Activated T-helper 2 cell treated with anti-CD3 and anti-CD28 coated beads, Interferon-gamma antibody, Interleukin-2, Interleukin-4, amounts not matched to agents 10 μg/mL and 5 μg/mL and 100 μg/mL, durations not matched to agents 14 hours and 24 hours and 36 hours (primary cell): ENCODE measurements at regions not wholly inside any gene's neighbourhood (a gene's known extent, or its start where the extent isn't known, plus 50 kb on each side); places are given as distances from the start of the nearest gene placed in this dataset.

Experiments used
- DNase-seq: peaks from one replicate; pipeline ENCODE4 v3.0.0; 2021; ENCODE audit warnings: low spot score
- H3K27ac Mint-ChIP-seq: one replicate; pipeline ENCODE4 v1.8.0; 2021; ENCODE audit warnings: mixed read lengths
- H3K27me3 Mint-ChIP-seq: one replicate; pipeline ENCODE4 v1.8.0; 2021; ENCODE audit warnings: low read depth, mixed read lengths
- H3K36me3 Mint-ChIP-seq: one replicate; pipeline ENCODE4 v1.8.0; 2021; ENCODE audit warnings: low read depth, mixed read lengths
- H3K4me1 Mint-ChIP-seq: one replicate; pipeline ENCODE4 v1.8.0; 2021; ENCODE audit warnings: low read depth, mixed read lengths
- H3K4me3 Mint-ChIP-seq: one replicate; pipeline ENCODE4 v1.8.0; 2021; ENCODE audit warnings: low read depth, mild to moderate bottlenecking, moderate library complexity, mixed read lengths
- H3K9me3 Mint-ChIP-seq: one replicate; pipeline ENCODE4 v1.8.0; 2021; ENCODE audit warnings: mixed read lengths
- intact Hi-C: fragments of 100-400 bp; cut with micrococcal nuclease; formaldehyde crosslinking; loops from one replicate; pipeline ENCODE4 v1.15.1; 2023

DNA sequence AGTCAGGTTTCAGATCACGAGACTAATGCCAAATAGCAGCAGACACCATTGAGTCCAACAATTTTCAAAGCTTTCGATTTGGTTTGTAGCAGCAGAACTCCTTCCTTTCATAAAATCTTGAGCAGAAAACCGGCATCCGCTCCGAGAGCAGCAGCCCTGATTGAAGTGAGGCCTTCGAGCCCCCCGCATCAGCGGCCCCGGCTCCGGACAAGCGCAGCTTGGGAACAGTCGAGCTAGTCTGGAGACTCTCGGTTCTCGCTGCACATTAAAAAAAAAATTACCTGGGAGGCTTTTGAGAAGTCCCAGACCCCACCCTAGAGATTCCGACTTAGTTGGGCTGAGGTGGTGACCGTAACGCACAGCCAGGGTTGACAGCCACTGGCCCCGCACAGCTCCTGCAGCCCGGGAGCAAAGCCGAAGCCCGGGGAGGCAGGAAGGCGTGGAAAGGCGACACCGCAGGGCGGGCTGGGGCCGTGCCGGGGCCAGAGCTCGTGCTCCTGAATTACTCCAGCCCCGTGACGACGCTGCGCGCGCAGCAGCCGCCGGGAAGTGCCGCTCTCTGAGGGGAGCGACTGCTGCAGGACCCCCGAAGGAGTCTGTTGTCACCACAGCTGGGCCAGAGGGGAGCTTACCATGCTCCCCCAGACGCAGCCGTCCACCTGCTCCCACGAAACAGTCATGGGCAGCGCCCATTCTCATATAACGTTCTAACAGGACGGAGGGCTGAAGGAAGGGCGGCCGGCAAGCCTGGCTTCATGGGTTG, 57.8 kb downstream of the SPATA19 start:
- no peak overlapping the region for H3K4me3 Mint-ChIP-seq
- DNase-seq = no peak
- no peaks in the 10 kb centered on the region for H3K36me3 Mint-ChIP-seq
- H3K27ac Mint-ChIP-seq = no peak overlapping the region
- no peaks in the 10 kb centered on the region for H3K9me3 Mint-ChIP-seq
- intact Hi-C loops = no loop called here
- H3K27me3 Mint-ChIP-seq = peaks cover 29% of the 10 kb centered on the region
- H3K4me1 Mint-ChIP-seq = no peaks in the 10 kb centered on the region

GRCh38 chr11:133785795-133786340, 59.4 kb downstream of the SPATA19 start:
- intact Hi-C loops = no loop called here
- no peak for DNase-seq
- peaks cover 29% of the 10 kb centered on the region for H3K27me3 Mint-ChIP-seq
- no peaks in the 10 kb centered on the region for H3K9me3 Mint-ChIP-seq
- no peak overlapping the region for H3K27ac Mint-ChIP-seq
- no peak overlapping the region for H3K4me3 Mint-ChIP-seq
- H3K36me3 Mint-ChIP-seq = no peaks in the 10 kb centered on the region
- H3K4me1 Mint-ChIP-seq = no peaks in the 10 kb centered on the region

DNA sequence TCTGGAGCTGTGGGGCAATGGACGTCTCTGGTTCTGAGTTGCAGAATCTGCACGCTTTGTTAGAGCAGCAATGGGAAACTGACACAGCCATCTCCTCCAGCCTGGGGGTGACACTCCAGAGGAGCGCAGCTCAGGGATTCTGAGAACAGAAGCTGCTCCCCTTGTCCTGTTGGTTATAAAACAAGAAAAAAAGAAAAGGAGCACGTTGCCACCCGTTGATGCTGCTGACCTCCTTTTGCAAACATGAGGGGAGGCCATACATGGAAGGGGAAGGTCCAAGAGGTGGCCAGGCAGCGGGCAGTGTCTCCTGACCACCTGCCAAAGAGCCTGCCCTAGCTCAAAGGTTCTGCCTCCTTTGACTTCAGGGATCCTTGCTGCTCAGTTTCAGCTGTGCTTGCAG, 61.0 kb downstream of the SPATA19 start:
- no peaks in the 10 kb centered on the region for H3K36me3 Mint-ChIP-seq
- no peaks in the 10 kb centered on the region for H3K4me1 Mint-ChIP-seq
- no peak for DNase-seq
- H3K9me3 Mint-ChIP-seq = no peaks in the 10 kb centered on the region
- no peak overlapping the region for H3K27ac Mint-ChIP-seq
- peaks cover 26% of the 10 kb centered on the region for H3K27me3 Mint-ChIP-seq
- no peak overlapping the region for H3K4me3 Mint-ChIP-seq
- intact Hi-C loops = no loop called here

DNA sequence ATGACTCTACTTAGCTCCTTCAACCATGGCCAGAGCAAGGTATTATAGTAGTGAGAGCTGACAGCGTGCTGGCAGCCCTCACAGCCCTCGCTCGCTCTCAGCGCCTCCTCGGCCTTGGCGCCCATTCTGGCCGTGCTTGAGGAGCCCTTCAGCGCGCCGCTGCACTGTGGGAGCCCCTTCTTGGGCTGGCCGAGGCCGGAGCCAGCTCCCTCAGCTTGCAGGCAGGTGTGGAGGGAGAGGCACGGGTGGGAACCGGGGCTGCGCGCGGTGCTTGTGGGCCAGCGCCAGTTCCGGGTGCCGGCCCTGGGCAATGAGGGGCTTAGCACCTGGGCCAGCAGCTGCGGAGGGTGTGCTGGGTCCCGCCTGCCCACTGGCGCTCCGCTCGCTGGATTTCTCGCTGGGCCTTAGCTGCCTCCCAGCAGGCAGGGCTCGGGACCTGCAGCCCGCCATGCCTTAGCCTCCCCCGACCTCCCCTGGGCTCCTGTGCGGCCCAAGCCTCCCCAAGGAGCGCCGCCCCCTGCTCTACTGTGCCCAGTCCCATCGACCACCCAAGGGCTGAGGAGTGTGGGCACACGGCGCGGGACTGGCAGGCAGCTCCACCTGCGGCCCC, 63.1 kb downstream of the SPATA19 start:
- Mint-ChIP-seq H3K4me3 (no peak overlapping the region), H3K4me1 (no peaks in the 10 kb centered on the region), H3K27ac (no peak overlapping the region), H3K27me3 (peaks cover 10% of the 10 kb centered on the region), H3K36me3 (no peaks in the 10 kb centered on the region), H3K9me3 (no peaks in the 10 kb centered on the region)
- DNase-seq = no peak
- intact Hi-C loops = no loop called here

- Mint-ChIP-seq H3K4me1 (no peaks in the 10 kb centered on the region), H3K27ac (no peak overlapping the region), H3K27me3 (no peaks in the 10 kb centered on the region), H3K9me3 (no peaks in the 10 kb centered on the region), H3K4me3 (no peak overlapping the region), H3K36me3 (no peaks in the 10 kb centered on the region)
- intact Hi-C loops = no loop called here
- no peak for DNase-seq
Observed at GRCh38 chr11:133778161-133778560, 67.2 kb downstream of the SPATA19 start.

- intact Hi-C loops = no loop called here
- Mint-ChIP-seq H3K4me1 (no peaks in the 10 kb centered on the region), H3K4me3 (no peak overlapping the region), H3K27ac (no peak overlapping the region), H3K36me3 (no peaks in the 10 kb centered on the region), H3K9me3 (no peaks in the 10 kb centered on the region), H3K27me3 (no peaks in the 10 kb centered on the region)
- DNase-seq = no peak
Observed at GRCh38 chr11:133776671-133777367, 68.5 kb downstream of the SPATA19 start.

- H3K36me3 Mint-ChIP-seq = no peaks in the 10 kb centered on the region
- no peaks in the 10 kb centered on the region for H3K27me3 Mint-ChIP-seq
- DNase-seq = no peak
- H3K4me3 Mint-ChIP-seq = no peak overlapping the region
- H3K27ac Mint-ChIP-seq = no peak overlapping the region
- intact Hi-C loops = no loop called here
- no peaks in the 10 kb centered on the region for H3K4me1 Mint-ChIP-seq
- peaks cover 4% of the 10 kb centered on the region for H3K9me3 Mint-ChIP-seq
Observed at GRCh38 chr11:133762538-133762937, 82.8 kb downstream of the SPATA19 start.

DNA sequence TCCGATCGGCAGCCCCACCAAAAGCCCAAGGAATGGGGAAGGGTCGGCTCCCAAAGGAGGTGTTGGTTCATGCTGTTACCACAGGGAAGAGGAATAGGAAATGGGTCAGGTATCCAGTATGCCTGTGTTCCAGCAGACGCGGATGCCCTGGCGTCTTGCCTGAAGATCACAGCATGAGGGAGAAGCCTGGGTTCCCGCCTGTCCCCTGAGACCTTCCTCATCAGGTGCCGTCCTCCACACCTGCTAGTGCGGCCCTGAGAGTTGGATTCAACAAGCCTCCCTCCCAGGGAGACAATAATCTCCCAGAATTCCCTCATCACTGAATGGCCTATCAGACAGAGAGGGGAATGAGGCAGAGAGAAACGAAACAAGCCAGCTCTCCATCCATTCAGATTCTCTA, 92.2 kb downstream of the SPATA19 start:
- Mint-ChIP-seq H3K4me3 (no peak overlapping the region), H3K9me3 (no peaks in the 10 kb centered on the region), H3K27ac (no peak overlapping the region), H3K36me3 (no peaks in the 10 kb centered on the region), H3K27me3 (no peaks in the 10 kb centered on the region), H3K4me1 (no peaks in the 10 kb centered on the region)
- intact Hi-C loops = no loop called here
- DNase-seq = no peak

DNA sequence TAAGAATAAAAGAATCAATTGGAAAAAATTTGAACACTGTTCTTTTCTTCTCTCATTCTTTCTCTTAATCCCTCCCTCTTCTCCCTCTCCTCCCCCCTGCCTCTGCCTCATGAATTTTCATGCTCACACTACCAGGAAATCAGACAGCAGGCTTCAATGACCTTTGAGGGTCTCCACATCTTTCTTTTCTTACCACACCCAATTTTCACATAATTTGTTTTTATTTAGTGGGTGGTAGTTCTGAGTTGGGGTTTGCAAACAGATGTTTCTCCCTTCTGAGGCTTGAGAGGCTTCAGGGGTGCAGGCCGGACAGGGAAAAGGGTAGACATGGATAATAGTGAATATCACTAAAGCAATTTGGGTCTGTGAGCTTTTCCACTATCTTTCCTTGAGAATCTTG, 95.5 kb downstream of the SPATA19 start:
- H3K36me3 Mint-ChIP-seq = no peaks in the 10 kb centered on the region
- H3K9me3 Mint-ChIP-seq = no peaks in the 10 kb centered on the region
- H3K27me3 Mint-ChIP-seq = no peaks in the 10 kb centered on the region
- no peak overlapping the region for H3K27ac Mint-ChIP-seq
- H3K4me1 Mint-ChIP-seq = no peaks in the 10 kb centered on the region
- no peak overlapping the region for H3K4me3 Mint-ChIP-seq
- intact Hi-C loops = no loop called here
- no peak for DNase-seq

GRCh38 chr11:133747409-133747808, 97.9 kb downstream of the SPATA19 start:
- no peaks in the 10 kb centered on the region for H3K36me3 Mint-ChIP-seq
- DNase-seq = no peak
- intact Hi-C loops = no loop called here
- H3K4me3 Mint-ChIP-seq = no peak overlapping the region
- no peaks in the 10 kb centered on the region for H3K4me1 Mint-ChIP-seq
- H3K9me3 Mint-ChIP-seq = no peaks in the 10 kb centered on the region
- no peak overlapping the region for H3K27ac Mint-ChIP-seq
- no peaks in the 10 kb centered on the region for H3K27me3 Mint-ChIP-seq

DNA sequence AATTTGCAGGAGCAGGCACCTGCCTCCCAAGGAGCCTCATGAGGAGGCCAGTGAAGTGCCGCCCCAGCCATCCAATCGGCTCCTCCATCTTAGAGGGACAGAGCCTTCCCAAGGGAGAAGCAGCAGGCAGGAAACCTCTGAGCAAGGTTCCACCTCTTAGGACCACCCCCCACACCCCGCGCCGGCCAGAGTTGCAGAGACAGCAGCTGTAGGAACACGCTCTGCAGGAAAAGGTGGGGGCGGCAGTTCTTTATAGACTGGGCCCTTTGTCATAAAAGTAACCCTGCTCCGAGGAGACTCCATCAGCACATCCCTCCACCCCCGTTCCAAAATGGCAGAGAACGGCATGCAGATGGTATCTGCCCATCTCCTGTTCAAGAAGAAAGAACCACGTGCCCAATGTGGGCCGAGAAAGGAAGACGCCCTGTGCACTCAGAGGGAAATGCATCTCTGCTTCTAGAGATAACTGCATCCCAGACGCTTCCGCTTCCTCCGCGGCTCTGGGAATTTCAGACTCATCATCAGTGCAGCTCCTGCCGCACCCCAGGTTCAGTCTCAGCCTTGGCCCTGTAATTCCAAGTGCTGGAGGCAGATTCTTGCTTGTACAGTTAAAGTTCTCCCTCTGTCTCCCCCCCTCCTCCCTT, 98.5 kb downstream of the SPATA19 start:
- no peaks in the 10 kb centered on the region for H3K4me1 Mint-ChIP-seq
- H3K27ac Mint-ChIP-seq = no peak overlapping the region
- H3K4me3 Mint-ChIP-seq = no peak overlapping the region
- H3K27me3 Mint-ChIP-seq = no peaks in the 10 kb centered on the region
- no peaks in the 10 kb centered on the region for H3K9me3 Mint-ChIP-seq
- DNase-seq = no peak
- no peaks in the 10 kb centered on the region for H3K36me3 Mint-ChIP-seq
- intact Hi-C loops = no loop called here

GRCh38 chr11:133745791-133746190, 99.5 kb downstream of the SPATA19 start:
- Mint-ChIP-seq H3K4me3 (no peak overlapping the region), H3K4me1 (no peaks in the 10 kb centered on the region), H3K27ac (no peak overlapping the region), H3K27me3 (no peaks in the 10 kb centered on the region), H3K36me3 (no peaks in the 10 kb centered on the region), H3K9me3 (no peaks in the 10 kb centered on the region)
- intact Hi-C loops = no loop called here
- DNase-seq = no peak

GRCh38 chr11:133742353-133742752, 103.0 kb downstream of the SPATA19 start:
- no peak for DNase-seq
- intact Hi-C loops = no loop called here
- no peak overlapping the region for H3K27ac Mint-ChIP-seq
- H3K4me1 Mint-ChIP-seq = no peaks in the 10 kb centered on the region
- H3K36me3 Mint-ChIP-seq = no peaks in the 10 kb centered on the region
- H3K4me3 Mint-ChIP-seq = no peak overlapping the region
- H3K27me3 Mint-ChIP-seq = no peaks in the 10 kb centered on the region
- H3K9me3 Mint-ChIP-seq = peaks cover 8% of the 10 kb centered on the region
